IMR-90 (cell line): ENCODE measurements at regions not wholly inside any gene's neighbourhood (a gene's known extent, or its start where the extent isn't known, plus 50 kb on each side); places are given as distances from the start of the nearest gene placed in this dataset.

Experiments used
- ATAC-seq: fragments of 200-7000 bp; cut with Tn5 transposase; 2 replicates; pipeline ENCODE4 v1.9.1; 2020; ENCODE audit warnings: low read depth, mild to moderate bottlenecking, moderate library complexity
- BruUV-seq: library from RNA; stranded (reverse); fragments of 400-500 nt; replicated peaks from 2 replicates; lab custom pipeline; 2021; lab: Mats Ljungman, UMichigan
- CTCF ChIA-PET: fragments of 300-600 bp; formaldehyde crosslinking; extraction: SDS; loops from one replicate; lab custom pipeline; 2021; ENCODE audit warnings: antibody characterized with exemption; lab: Yijun Ruan, JAX
- POLR2A ChIA-PET: fragments of 300-600 bp; sonication (Branson Sonifier 250); formaldehyde crosslinking; loops from one replicate; lab custom pipeline; 2022; ENCODE audit warnings: antibody characterized with exemption; ENCODE audit not compliant: unreplicated experiment; lab: Charles Lee
- DNase-seq: peaks from one replicate; pipeline ENCODE4 v3.0.0; 2013
- H2AFZ ChIP-seq: replicated peaks from 2 replicates; pipeline ENCODE3; 2013; ENCODE audit warnings: low read length, mild to moderate bottlenecking; ENCODE audit not compliant: poor library complexity
- H2AK5ac ChIP-seq: 2 replicates; pipeline ENCODE4 v1.6.1; 2013; ENCODE audit warnings: low read depth, low read length, inconsistent platforms
- H2AK9ac ChIP-seq: replicated peaks from 2 replicates; pipeline ENCODE3; 2013; ENCODE audit warnings: mild to moderate bottlenecking, low read depth, low read length, moderate library complexity; ENCODE audit not compliant: poor library complexity
- H2BK120ac ChIP-seq: 2 replicates; pipeline ENCODE4 v1.6.1; 2013; ENCODE audit warnings: low read depth, low read length, inconsistent platforms
- H2BK15ac ChIP-seq: 3 replicates; pipeline ENCODE4 v1.6.1; 2013; ENCODE audit warnings: low read depth, low read length, inconsistent platforms
- H2BK20ac ChIP-seq: 2 replicates; pipeline ENCODE4 v1.6.1; 2013; ENCODE audit warnings: low read depth, mild to moderate bottlenecking, inconsistent platforms, low read length, moderate library complexity
- H2BK5ac ChIP-seq: 2 replicates; pipeline ENCODE4 v1.6.1; 2013; ENCODE audit warnings: mild to moderate bottlenecking, low read depth, low read length, inconsistent platforms; ENCODE audit not compliant: poor library complexity, severe bottlenecking
- H3K14ac ChIP-seq: replicated peaks from 2 replicates; pipeline ENCODE4 v1.6.1; 2013; ENCODE audit warnings: low read depth, low read length, inconsistent platforms
- H3K18ac ChIP-seq: 2 replicates; pipeline ENCODE4 v1.6.1; 2013; ENCODE audit warnings: low read depth, low read length, control low read depth
- H3K23ac ChIP-seq: 2 replicates; pipeline ENCODE4 v1.6.1; 2013; ENCODE audit warnings: low read depth, low read length, inconsistent platforms
- H3K27ac ChIP-seq: 2 replicates; pipeline ENCODE4 v1.5.1; 2013; ENCODE audit warnings: mild to moderate bottlenecking, control low read depth, low read length; ENCODE audit not compliant: insufficient read depth
- H3K27me3 ChIP-seq: 2 replicates; pipeline ENCODE4 v1.6.1; 2013; ENCODE audit warnings: low read length; ENCODE audit not compliant: control insufficient read depth, insufficient read depth
- H3K36me3 ChIP-seq: 2 replicates; pipeline ENCODE4 v1.6.1; 2013; ENCODE audit warnings: low read length, mixed read lengths; ENCODE audit not compliant: control insufficient read depth, insufficient read depth
- H3K4ac ChIP-seq: 2 replicates; pipeline ENCODE4 v1.6.1; 2013; ENCODE audit warnings: low read depth, low read length, inconsistent platforms
- H3K4me1 ChIP-seq: 2 replicates; pipeline ENCODE4 v1.6.1; 2013; ENCODE audit warnings: low read length, mixed read lengths; ENCODE audit not compliant: control insufficient read depth, insufficient read depth
- H3K4me2 ChIP-seq: 2 replicates; pipeline ENCODE4 v1.6.1; 2013; ENCODE audit warnings: low read depth, mild to moderate bottlenecking, control low read depth, low read length, moderate library complexity
- H3K4me3 ChIP-seq: 2 replicates; pipeline ENCODE4 v1.5.1; 2013; ENCODE audit warnings: low read depth, mild to moderate bottlenecking, control low read depth, low read length, moderate library complexity; ENCODE audit not compliant: insufficient read depth
- H3K56ac ChIP-seq: 2 replicates; pipeline ENCODE4 v1.6.1; 2013; ENCODE audit warnings: low read length, inconsistent platforms; ENCODE audit not compliant: insufficient read depth; ENCODE audit errors: extremely low read depth
- H3K79me1 ChIP-seq, 2 experiments: 2 replicates each; pipeline ENCODE4 v1.6.1; 2013; ENCODE audit warnings: low read length in 2 of 2, inconsistent platforms in 1 of 2, low read depth in 1 of 2
- H3K9ac ChIP-seq: 2 replicates; pipeline ENCODE4 v1.6.1; 2013; ENCODE audit warnings: low read depth, low read length, control low read depth
- H3K9me1 ChIP-seq: 2 replicates; pipeline ENCODE4 v1.6.1; 2013; ENCODE audit warnings: low read length, inconsistent platforms; ENCODE audit not compliant: insufficient read depth
- H3K9me3 ChIP-seq: 2 replicates; pipeline ENCODE4 v1.6.1; 2013; ENCODE audit warnings: low read length; ENCODE audit not compliant: control insufficient read depth, insufficient read depth
- H4K20me1 ChIP-seq: 2 replicates; pipeline ENCODE4 v1.6.1; 2013; ENCODE audit warnings: low read length, inconsistent platforms; ENCODE audit not compliant: insufficient read depth
- H4K5ac ChIP-seq: 2 replicates; pipeline ENCODE4 v1.6.1; 2013; ENCODE audit warnings: mild to moderate bottlenecking, low read depth, low read length, control low read depth
- H4K8ac ChIP-seq, 2 experiments: 2 replicates each; pipeline ENCODE4 v1.6.1; 2013; ENCODE audit warnings: low read depth in 2 of 2, low read length in 2 of 2, control low read depth in 1 of 2, inconsistent platforms in 1 of 2
- H4K91ac ChIP-seq: 2 replicates; pipeline ENCODE4 v1.6.1; 2013; ENCODE audit warnings: low read depth, low read length, inconsistent platforms; ENCODE audit not compliant: insufficient read depth
- BHLHE40 ChIP-seq: fragments of 150-350 bp; IDR thresholded peaks from 2 replicates; pipeline ENCODE4 v1.6.1; 2016; ENCODE audit warnings: mild to moderate bottlenecking, low read depth, low read length
- CEBPB ChIP-seq: IDR thresholded peaks from 2 replicates; pipeline ENCODE4 v1.6.1; 2012; ENCODE audit warnings: low read depth, low read length, improper control_type of control experiment
- CHD1 ChIP-seq: IDR thresholded peaks from 2 replicates; pipeline ENCODE4 v1.6.1; 2012; ENCODE audit warnings: low read depth, low read length, improper control_type of control experiment
- FOS ChIP-seq: fragments of 150-350 bp; IDR thresholded peaks from 2 replicates; pipeline ENCODE4 v1.6.1; 2016; ENCODE audit warnings: low read depth, low read length
- MAZ ChIP-seq: IDR thresholded peaks from 2 replicates; pipeline ENCODE4 v1.6.1; 2012; ENCODE audit warnings: low read depth, mild to moderate bottlenecking, low read length, improper control_type of control experiment, moderate library complexity, borderline replicate concordance
- RCOR1 ChIP-seq: IDR thresholded peaks from 2 replicates; pipeline ENCODE4 v1.6.1; 2012; ENCODE audit warnings: mild to moderate bottlenecking, low read length, improper control_type of control experiment; ENCODE audit not compliant: insufficient replicate concordance
- RFX5 ChIP-seq: IDR thresholded peaks from 2 replicates; pipeline ENCODE4 v1.8.0; 2012; ENCODE audit warnings: low read depth, mild to moderate bottlenecking, low read length, moderate library complexity
- SMC3 ChIP-seq: fragments of 150-350 bp; IDR thresholded peaks from 2 replicates; pipeline ENCODE4 v1.6.1; 2016; ENCODE audit warnings: low read depth, mild to moderate bottlenecking, antibody characterized with exemption, low read length, moderate library complexity
- USF2 ChIP-seq: fragments of 150-350 bp; IDR thresholded peaks from 2 replicates; pipeline ENCODE4 v1.6.1; 2017; ENCODE audit warnings: mild to moderate bottlenecking, antibody characterized with exemption, low read length, low read depth
- WGBS, 2 experiments: methylation state at CpG; one replicate each; pipeline versions ENCODE4 v1.1.5 to v1.1.7; 2013; ENCODE audit warnings: missing lambda C conversion rate in 2 of 2; ENCODE audit not compliant: insufficient read length in 1 of 2; ENCODE audit errors: extremely low coverage in 2 of 2; 5-methylcytosine and 5-hydroxymethylcytosine counted together
- dilution Hi-C: fragments of 300-500 bp; cut with HindIII; formaldehyde crosslinking; loops from one replicate; pipeline ENCODE4 v1.14.3; 2018; ENCODE audit warnings: low sequenced_read_pairs; ENCODE audit not compliant: unreplicated experiment
- in situ Hi-C: fragments of 300-500 bp; cut with MboI; formaldehyde crosslinking; loops from 3 replicates; pipeline ENCODE4 v1.14.3; 2019; ENCODE audit warnings: low sequenced_read_pairs, inconsistent platforms, mixed read lengths
- intact Hi-C: fragments of 100-400 bp; cut with micrococcal nuclease; formaldehyde crosslinking; loops from 2 replicates; pipeline ENCODE4 v1.10.0; 2022

GRCh38 chr10:60496181-60496580 is 106.5 kb upstream of the ANK3 start:
- dilution Hi-C loops = loop anchor here (10.0 kb wide), 1 partner anchor 59 kb away; no protein-coding TSS in a partner anchor
- Histone ChIP-seq H2BK15ac (no peak overlapping the region), H3K27me3 (no peaks in the 10 kb centered on the region; the same call in 1 of the 2 replicates), H2BK5ac (no peak overlapping the region), H2AK5ac (no peak overlapping the region), H2AK9ac (no peak overlapping the region), H3K4me2 (no peak overlapping the region), H3K27ac (no peak overlapping the region), H4K91ac (no peak overlapping the region), H3K4me3 (no peak overlapping the region), H4K5ac (no peak overlapping the region), H3K9ac (no peak overlapping the region), H3K14ac (no peak overlapping the region), H3K56ac (no peak overlapping the region), H4K8ac (no peak overlapping the region), H3K9me3 (no peaks in the 10 kb centered on the region), H3K9me1 (no peaks in the 10 kb centered on the region), H3K36me3 (no peaks in the 10 kb centered on the region), H3K23ac (no peak overlapping the region), H2BK120ac (no peak overlapping the region), H3K79me1 (no peaks in the 10 kb centered on the region), H2BK20ac (no peak overlapping the region), H2AFZ (no peak overlapping the region), H3K4ac (no peak overlapping the region), H3K18ac (no peak overlapping the region), H3K4me1 (no peaks in the 10 kb centered on the region), H4K20me1 (no peaks in the 10 kb centered on the region)
- ATAC-seq = no peak
- intact Hi-C loops = no loop called here
- no peak for DNase-seq
- ChIA-PET CTCF (interaction anchor here (0.7 kb wide), 1 partner anchor 30 kb away, joined by 3 read pairs; no protein-coding TSS in a partner anchor), POLR2A (interaction anchor here (0.7 kb wide), 2 partner anchors 8 to 1550 kb away, joined by 4 to 14 read pairs; no protein-coding TSS in a partner anchor)
- BruUV-seq = no TSS peak
- WGBS, 2 experiments = no CpG with 5 or more reads among the region's 2 CpGs
- in situ Hi-C loops = no loop called here
- TF ChIP-seq BHLHE40 (no peak), RCOR1 (no peak), FOS (no peak), CEBPB (no peak), RFX5 (no peak), SMC3 (no peak), CHD1 (no peak), USF2 (no peak), MAZ (no peak)
